Midbrain (tissue), 1 donor: ENCODE measurements at regions not wholly inside any gene's neighbourhood (a gene's known extent, or its start where the extent isn't known, plus 50 kb on each side); places are given as distances from the start of the nearest gene placed in this dataset.
"Not testable (repeated sequence)": the region's sequence is repeated elsewhere in the genome, so short reads cannot be mapped to it uniquely, and the experiment has no call there.

ENCODE experiments used
- DNase-seq: peaks from one replicate; lab custom pipeline; 2025; lab: John Stamatoyannopoulos, UW

DNA sequence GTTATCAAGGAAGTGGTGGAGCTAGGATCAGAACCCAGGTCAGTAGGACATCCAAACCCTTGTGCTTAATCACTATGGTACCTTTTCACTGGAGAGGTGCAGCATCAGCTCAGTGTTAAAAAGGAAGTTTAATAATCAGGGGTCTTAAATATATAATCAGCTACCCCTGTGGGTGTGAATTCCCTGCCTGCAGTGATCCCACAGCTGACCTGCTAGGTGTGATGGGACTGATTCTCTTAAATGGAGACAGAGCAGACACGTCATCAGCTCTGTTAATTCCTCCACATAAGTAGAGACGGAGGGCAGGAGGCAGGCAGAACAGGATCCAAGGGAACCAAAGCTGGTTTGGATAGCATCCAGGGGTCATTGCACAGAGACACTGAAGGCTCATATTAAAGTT lies 154.1 kb upstream of the CRBN start:
- DNase-seq, result no peak

DNA sequence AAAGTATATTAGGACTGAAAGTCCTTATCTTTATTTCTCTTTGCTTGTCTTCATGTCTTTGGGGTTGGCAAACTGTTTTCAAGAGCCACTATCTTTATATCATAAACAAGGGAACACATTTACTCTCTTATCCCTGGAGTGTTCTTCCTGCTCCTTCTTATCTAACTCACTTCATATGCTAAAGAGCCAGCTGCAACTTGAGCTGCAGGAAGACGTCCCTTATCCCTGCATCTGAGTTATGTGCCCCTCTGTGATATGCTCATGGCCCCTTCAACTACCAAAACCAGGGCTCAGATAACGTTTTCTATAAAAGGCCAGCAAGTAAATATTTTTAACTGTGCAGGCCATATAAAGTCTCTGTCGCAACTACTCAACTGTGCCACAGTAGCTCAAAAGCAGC lies 137.0 kb upstream of the CRBN start:
- DNase-seq, result no peak

DNA sequence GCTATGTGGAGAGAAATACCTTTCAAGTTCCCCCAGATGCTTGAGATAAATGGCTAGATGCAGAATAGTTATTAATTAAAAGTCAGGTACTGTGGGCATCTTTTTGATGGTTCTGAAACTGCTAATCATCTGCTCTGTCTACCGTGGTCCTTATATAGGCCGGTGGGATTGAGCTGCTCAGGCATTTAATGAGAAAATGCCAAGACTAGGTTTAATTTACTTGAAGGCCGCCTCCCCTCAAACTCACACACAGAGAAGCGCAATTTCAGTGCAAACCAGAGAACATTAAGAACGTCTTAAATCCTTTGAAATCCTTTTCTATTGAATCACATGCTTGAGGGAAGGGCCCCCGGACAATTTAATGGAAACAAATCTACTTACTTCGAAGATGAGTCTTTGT lies 136.4 kb upstream of the CRBN start:
- DNase-seq, result no peak

DNA sequence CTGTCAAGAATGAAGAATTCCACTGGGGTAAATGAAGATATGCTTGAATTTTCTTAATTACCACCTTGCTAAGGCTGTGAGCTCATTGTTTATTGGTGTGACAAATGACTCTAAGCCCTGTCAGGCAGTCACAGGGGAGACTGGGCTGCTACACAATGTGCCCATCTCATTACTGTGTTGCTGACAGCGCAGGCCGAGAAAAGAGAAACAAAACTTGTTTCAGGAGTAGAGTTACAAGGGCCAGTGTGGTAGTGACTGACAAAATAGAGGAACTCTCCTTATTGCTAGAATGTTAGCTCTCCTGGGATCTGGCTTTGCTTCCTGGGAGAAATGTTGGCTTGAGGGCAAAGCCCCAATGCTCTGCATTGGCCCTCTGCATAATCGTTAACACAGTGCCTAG lies 130.4 kb upstream of the CRBN start:
- no peak for DNase-seq

DNA sequence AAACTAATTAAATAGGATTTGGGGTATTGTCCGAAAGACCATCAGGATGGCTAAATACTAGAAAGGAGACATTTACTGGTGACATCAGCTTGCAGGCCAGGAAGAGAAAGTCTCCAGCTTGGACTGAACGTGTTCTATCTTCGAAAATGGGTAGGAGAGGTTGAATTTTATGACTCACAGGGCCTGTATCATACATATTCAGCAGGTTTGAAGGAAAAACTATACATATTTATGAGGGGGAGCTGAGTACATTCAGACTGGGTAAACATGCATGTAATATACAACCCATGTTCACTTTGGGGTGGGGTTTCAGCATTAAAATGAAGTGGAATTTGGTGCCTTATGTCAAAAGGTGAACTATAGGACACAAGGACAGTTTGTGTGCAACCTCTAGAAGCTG lies 129.3 kb upstream of the CRBN start:
- no peak for DNase-seq

DNA sequence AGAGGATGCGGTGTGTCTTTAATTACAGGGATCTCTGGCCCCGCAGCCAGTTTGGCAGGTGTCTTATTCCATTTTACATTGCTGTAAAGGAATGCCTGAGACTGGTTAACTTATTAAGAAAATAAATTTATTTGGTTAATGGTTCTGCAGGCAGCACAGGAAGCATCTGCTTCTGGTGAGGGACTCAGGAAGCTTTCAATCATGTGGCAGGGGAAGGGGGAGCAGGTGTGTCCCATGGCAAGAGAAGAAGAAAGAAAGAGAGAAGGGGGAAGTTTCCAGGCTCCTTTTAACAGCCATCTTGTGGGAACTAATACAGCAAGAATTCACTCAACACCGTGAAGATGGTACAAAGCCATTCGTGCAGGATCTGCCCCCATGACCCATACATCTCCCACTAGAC lies 128.0 kb upstream of the CRBN start:
- no peak for DNase-seq

DNA sequence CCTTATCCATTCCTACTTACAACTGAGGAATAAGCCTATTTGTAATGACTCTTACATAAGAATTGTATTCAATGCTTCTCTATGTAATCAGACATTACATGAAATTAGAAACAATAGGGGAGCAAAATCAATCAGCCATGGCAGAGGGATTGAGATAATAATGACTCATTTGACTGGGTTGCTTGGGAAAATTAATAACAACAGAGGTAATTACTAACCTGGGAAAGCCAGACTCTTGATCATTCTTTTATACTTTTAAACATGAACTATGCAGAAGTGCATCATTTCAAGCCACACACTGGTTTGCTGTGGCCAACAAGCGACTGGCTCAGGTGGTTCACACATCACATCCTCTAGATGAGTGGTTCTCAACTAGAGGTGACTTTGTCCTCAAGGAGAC lies 126.3 kb upstream of the CRBN start:
- DNase-seq, result no peak

DNA sequence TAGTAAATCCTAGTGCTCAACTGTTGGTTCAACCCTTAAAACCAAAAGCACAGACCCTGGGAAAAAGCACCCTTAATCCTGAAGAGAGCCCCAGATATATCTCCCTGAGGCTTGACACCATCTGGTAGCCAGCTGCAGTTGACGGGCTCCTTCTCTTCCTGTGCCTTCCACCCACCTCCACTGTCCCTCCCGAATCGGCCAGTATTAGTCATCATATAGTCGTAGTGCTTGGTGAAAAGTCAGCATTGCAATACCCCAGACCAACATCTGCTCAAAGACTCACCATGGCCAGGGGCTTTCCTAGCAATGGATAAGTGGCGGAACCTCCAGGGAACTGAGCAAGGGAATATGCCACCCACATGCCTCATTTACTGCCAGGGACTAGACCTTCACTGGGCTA lies 125.6 kb upstream of the CRBN start:
- DNase-seq, result no peak

DNA sequence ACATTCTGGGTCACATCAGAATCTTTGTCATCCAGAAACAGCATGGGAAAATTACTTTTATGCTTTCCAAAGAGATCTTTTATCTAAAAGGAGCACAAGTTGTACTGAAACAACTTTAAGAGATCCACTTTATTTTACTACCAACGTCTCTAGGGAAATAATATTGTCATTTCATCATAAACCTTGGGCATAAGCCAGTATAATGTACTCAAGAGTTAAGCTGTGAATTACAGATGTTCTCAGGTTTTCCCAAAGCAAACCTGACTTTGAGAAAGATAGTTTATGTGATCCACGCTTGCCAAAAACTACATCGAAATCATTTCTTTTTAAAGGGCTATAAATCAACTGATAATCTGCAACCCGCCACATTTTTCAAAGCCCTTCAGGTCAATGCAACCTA lies 124.1 kb upstream of the CRBN start:
- no peak for DNase-seq

DNA sequence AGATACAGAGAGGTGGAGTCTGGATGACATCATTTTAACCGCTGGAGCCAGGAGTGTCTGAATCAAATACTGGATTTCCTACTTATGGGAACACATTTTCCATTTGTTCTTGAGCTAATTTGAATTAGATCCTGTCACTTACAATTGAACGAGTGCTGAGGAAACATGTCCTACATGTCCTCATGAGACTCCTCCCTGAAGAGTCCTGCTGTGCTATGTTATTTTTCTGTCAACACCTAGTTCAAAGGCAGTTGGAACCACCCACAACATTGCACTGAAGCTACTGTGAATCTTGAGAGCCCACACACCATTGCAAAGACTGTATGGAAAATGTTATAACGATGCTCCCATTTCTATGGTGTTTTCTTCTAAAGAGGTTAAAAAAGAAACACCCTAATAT lies 123.5 kb upstream of the CRBN start:
- DNase-seq, result no peak

DNA sequence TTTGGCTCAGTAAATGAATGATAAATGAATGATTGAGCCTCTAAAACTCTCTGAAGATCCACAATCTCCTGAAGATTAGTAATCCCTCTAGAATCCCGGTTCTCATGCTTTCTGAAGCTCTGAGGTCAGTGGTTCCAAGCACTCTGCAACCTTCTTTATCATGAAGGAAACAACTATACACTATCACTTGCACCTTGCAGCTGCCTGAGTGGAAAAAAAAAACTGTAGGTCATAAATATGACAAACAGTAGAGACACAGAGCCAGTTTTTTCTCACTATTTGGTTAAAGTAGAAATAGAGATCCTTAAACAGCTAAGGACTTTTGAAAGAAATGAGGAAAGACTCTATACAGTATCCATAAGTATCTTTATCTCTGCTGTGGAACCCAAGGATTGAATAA lies 122.0 kb upstream of the CRBN start:
- DNase-seq, result no peak

DNA sequence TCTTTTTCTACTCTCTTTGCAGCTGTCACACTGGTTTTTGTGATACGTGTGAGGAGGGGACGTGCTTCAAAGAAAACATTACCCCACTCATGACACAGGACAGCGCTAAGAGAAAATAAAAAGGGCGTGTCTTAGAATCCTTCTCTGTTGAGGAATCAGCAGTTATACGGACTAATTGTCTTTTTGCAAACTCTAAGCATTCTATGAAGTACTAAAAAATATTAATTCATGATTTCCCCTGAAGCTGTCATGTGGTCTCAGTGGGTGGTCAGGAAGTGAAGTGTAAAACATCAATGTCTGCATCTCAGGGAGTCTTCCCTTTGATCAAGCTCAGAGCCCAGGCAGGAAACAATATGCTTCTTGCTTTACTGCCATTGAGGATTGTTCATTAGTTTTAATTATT lies 117.5 kb upstream of the CRBN start:
- no peak for DNase-seq

DNA sequence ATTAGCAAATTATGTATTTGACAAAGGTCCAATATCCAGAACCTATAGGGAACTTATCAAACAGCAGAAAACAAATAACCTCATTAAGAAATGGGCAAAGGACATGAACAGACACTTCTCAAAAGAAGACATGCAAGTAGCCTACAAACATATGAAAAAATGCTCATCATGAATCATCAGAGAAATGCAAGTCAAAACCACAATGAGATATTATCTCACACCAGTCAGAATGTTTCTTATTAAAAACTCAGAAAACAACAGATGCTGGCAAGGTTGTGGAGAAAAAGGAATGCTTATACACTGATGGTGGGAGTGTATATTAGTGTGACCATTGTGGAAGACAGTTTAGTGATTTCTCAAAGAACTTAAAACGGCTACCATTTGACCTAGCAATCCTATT lies 116.1 kb upstream of the CRBN start:
- DNase-seq, result no peak

DNA sequence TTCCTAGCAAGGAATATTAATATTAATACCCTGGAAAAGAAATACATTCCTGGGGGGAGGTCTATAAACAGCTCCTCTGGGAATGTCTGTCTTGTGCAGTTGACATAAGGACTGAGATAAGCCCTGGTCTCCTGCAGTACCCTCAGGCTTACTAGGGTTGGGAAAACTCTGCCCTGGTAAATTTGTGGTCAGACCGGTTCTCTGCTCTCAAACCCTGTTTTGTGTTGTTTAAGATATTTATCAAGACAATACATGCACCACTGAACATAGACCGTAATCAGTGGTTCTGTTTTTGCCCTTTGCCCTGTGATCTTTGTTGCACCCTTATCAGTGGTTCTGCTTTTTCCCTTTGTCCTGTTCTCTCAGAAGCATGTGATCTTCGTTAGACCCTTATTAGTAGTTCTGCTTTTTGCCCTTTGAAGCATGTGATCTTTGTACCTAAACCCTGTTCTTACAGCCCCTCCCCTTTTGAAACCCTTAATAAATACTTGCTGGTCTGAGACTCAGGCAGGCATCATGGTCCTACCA lies 112.3 kb upstream of the CRBN start:
- DNase-seq, result not testable (repeated sequence)

DNA sequence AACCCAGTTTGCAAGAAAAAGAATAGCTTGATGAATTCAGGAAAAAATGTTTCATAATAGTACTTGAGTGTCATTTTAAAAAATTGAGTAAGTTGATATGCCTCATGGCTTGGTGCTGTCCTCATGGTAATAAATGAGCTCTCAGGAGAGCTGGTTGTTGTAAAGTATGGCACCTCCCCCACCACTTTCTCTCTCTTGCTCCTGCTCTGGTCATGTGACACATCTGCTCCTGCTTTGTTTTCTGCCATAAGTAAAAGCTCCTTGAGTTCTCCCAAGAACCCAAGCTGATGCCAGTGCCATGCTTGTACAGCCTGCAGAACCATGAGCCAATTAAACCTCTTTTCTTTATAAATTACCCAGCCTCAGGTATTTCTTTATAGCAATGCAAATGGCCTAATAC lies 108.8 kb upstream of the CRBN start:
- DNase-seq, result no peak

DNA sequence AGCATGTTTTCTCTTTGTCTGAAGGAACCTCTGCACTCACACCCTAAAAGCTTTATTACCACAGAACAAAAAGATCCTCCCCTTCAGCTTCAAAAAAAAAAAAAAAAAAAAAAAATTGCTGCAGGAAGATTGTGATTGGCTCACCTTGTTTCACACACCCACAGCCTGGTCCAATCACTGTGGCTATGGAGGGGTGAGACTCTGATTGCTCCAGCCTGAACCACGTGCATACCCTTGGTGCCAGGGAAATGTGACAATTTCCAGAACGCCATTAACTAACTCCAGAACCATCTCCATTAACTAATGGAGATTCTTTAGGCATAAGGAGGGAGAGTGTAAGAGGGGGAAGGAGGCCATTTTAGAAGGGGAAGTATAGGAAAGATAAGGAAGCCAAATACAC lies 106.5 kb upstream of the CRBN start:
- DNase-seq, result no peak

DNA sequence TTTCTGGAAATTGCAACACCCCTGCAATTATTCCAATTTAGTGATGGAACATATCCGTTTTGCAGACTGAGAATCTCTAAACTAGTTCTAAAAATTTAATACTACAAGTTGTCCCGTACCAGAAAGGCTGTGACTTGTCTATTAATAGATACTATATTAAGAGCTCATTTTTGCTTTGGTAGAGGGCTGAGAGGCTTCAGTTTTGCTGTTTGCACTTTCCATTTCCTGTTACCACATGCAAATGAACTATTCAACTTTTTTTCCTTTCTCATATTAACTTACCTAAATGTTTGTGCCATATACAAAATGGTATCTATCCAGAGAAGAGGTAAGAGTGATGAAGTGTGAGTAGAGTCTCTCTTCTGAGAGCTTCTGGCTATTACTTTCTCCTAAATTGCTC lies 101.5 kb upstream of the CRBN start:
- DNase-seq, result no peak

DNA sequence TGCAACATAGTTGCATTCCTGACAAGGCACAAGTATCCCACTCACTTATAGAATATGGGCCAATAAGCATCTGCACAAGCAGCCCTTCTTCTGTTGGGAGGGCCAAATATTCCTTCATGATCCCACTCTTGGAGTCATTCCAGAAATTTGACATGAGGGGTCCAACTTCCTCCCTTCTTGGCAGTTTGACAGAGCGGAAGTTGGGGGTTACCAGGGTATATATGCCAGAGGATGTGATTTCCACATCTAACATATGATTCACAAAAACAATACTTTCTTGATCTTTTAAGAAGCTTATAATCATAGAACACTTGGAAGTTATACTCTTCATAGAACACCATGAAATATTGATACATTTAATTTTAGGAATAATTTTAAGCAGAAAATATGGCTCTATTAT lies 100.9 kb upstream of the CRBN start:
- no peak for DNase-seq

DNA sequence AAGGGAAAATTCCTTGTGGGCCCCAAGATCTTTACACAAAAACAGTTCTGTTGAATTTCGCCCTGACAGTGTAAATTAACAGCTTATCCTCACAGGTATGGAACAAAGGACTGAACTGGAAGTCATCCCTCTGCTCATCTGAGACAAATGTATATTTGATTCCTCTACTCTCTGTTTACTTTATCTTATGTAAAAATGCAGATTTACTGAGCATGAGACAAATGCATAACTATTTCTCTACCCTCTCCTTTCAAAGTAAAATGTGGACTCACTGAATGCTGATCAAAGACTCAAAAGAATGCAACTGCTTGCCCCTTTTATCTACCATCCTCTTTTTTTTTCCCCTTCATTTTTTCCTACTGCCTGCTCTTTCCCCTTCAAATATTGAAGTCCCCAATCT lies 98.6 kb upstream of the CRBN start:
- DNase-seq, result no peak

DNA sequence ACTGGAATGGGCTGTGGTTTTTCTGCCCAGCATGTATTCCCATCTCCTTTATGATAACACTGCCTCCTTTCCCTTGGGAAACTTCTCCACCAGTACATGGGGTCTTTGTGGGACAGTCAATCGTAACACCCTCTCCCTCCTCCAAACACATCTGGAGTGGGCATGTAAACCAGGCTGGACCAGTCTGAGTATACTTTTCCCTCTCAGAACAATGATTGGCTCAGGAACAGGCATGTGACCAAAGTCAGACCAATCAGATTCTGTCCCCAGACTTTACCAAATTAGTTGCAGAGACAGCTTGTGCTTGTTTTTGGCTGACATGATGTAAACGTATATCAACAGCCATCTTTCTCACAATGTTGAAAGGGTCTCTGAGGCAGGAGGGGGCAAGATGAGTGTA lies 97.1 kb upstream of the CRBN start:
- no peak for DNase-seq

DNA sequence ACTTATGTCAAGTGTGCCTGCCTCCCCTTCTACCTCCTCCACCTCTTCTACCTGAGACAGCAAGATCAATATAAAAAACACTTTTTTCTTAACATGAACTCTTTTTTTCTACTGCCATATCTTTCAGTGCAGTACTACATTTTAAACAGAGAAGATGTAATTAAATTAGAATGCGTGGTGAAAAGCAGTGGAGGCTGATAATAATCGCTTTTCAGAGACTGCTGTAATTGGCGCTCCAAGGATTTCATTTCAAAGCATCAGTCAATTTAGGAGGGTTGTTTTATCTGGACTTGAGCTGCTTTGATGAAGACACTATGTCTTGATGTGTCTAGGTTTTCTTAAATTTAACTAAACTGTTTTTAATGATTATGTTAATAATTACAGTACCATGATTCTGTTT lies 85.3 kb upstream of the CRBN start:
- DNase-seq, result no peak

DNA sequence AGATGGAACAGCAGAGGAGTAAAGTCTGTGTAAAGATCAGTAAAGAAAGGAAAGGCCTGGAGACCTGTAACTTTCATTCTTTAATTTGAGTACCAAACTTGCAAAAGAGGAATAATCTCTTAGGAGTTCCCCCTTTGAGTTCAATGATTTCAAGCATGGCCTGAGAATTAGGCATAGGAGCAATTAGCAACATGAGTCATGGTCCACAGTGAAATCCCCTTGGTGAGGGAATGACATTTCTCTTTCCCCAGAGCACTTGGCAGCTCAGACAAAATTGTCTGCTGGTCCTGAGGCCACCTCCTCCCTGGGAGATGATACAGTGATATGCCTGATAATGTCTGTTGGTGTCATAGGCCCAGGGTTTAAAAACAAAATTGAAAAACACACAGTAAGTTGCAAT lies 81.4 kb upstream of the CRBN start:
- DNase-seq, result no peak

DNA sequence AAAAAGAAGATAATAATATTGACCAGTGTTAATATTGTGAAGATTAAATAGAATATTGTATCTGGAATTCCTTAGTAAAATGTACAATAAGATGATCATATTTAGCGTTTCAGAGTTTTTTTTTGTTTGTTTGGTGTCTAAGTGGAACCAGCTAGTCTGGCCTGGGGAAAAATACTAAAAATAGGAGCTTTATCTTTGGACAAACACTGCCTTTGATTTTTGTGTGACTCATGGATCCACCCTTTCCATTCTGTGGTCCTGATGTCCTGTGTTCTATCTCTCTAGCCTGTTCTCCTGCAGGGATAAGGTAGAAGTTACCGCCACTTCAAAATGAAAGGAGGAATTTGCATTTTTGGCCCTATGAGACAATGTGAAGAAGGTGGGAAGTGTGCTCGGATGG lies 79.7 kb upstream of the CRBN start:
- DNase-seq, result no peak

DNA sequence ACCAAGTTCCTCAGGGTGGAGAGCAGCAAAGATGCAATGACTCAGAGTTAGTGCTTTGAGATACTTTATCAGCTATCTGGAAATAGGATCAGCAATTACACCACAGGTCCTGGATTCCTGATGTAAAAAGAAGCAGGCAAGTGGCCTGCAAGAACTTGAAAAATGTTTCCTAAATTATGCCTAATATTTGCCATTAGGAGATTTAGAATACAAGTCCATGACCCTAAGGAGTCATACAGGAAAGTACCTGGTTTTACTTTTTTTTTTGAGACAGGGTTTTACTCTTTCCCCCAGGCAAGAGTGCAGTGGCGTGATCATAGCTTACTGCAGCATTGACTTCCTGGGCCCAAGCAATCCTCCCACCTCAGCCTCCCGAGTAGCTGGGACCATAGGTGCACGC lies 78.8 kb upstream of the CRBN start:
- DNase-seq, result no peak

DNA sequence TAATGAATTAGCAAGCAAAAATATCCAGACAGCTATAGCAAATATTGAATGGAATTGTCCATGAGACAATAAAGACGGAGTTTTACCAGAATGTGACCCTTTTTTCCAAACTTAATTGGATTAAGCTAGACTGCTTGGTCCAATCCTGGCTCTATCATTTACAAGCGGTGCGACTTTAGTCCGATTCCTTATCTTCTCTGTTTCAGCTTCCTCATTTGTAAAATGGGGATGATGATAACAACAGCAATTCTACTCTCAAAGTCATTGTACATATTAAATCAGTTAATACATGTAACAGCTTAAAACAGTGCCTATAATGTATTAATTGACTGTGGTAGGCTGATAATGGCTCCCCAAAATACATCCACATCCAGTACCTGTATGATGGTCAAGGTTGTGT lies 62.1 kb upstream of the CRBN start:
- no peak for DNase-seq
